ENCODE measurements at regions not wholly inside any gene's neighbourhood (a gene's known extent, or its start where the extent isn't known, plus 50 kb on each side); places are given as distances from the start of the nearest gene placed in this dataset.
"Not testable (repeated sequence)": the region's sequence is repeated elsewhere in the genome, so short reads cannot be mapped to it uniquely, and the experiment has no call there.

DNA sequence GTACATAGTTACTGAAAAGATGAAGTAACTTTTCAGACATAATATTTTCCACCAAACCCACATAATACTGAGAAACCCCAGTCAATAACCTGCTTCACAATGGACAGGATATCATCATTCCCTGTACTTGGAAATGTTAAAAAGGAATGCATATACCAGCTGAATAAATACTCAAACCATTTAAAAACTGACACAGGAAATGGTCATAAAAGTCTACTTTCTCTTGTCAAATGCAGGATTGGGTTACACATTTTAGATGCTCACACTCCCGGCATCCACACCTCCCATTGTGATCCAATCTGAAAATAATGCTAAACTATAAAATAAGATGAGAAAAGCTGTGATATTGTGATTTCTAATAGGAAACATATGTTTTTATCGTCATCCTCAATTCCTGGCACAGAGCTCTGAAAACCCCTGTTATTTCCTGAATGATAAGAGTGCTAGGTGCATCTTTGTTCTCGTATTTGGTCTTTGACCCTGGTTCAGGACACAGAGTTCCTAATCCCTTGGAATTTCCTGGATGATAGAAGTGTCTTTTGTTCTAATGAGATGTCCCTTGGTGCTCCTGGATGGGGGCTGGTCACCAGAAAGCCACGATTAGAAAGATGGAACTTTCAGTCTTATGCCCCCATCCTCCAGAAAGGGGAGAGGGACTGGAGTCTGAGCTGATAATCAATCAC is 821.3 kb downstream of the TRIML1 start:
- TF ChIP-seq, protein P1, sequence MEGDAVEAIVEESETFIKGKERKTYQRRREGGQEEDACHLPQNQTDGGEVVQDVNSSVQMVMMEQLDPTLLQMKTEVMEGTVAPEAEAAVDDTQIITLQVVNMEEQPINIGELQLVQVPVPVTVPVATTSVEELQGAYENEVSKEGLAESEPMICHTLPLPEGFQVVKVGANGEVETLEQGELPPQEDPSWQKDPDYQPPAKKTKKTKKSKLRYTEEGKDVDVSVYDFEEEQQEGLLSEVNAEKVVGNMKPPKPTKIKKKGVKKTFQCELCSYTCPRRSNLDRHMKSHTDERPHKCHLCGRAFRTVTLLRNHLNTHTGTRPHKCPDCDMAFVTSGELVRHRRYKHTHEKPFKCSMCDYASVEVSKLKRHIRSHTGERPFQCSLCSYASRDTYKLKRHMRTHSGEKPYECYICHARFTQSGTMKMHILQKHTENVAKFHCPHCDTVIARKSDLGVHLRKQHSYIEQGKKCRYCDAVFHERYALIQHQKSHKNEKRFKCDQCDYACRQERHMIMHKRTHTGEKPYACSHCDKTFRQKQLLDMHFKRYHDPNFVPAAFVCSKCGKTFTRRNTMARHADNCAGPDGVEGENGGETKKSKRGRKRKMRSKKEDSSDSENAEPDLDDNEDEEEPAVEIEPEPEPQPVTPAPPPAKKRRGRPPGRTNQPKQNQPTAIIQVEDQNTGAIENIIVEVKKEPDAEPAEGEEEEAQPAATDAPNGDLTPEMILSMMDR (conservative IDR thresholded peaks at IDR 0.05) = no peak

DNA sequence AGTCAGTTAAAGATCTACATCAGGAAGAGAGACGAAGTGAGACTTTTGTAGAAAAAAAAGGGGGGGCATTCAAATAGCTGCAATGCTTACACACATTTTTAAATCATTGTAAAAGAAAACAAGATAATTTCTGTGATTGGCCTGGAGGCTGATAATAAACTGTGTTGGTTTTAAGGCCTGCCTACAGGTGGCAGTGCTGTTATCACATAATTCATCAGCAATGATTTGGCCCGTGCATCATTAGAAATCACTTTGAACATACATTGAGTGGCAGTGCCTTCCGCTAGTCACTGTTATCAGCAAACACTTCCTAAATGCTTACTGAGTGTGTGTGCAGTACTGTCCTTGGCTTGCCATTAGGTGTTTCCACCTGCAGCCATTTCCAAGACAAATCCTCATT is 831.9 kb downstream of the TRIML1 start:
- H3K27ac ChIP-seq = no peak overlapping the region
- TF ChIP-seq, protein P1 (conservative IDR thresholded peaks at IDR 0.05) = peak; percentile 72

More for the DNA sequence above, 821.3 kb downstream of the TRIML1 start:
- H3K27ac ChIP-seq = no peak overlapping the region

DNA sequence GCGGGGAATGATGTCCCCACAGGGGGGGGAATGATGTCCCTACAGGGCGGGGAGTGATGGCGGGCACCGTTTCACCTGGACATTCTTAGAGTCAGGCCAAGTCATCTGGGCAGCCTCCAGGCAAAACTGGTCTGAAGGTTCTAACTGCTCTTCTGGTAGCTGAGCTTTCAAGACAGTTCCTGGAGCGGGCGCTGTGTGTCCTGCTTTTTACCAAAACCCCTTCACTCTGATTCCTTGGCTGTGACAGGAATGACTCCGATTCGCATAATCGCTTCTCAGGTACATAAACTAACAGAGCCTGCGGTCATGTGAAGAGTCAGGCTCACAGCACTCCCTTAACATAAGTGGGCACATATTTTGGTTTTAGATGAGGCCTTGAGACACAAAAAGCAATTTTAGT is 836.0 kb downstream of the TRIML1 start:
- no peak overlapping the region for H3K27ac ChIP-seq
- TF ChIP-seq, protein P1 (conservative IDR thresholded peaks at IDR 0.05) = no peak

DNA sequence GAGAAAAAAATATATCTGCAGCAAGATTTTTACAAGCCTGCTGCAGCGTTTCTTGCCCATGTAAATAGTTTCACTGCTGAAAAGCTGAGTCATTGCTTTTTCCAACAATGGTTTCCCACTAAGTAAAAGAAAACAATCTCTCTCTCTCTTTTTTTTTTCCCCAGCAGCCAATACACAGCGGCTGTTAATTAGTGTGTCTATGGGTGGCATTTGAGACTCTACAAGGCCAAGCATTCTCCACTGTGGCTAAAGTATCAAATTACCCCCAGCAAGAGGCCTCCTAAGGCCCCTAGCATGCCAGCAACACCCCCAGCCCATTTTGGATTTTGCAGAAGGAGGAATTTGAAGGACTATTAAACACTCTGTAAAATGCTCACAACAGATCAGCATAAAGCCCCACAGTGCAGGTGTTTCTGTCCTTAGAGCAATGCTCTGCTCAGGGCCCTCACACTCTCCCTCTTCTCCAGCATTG is 837.4 kb downstream of the TRIML1 start:
- peak overlapping the region; percentile 50; the same call in 1 of the 2 replicates for H3K27ac ChIP-seq
- TF ChIP-seq, protein P1 (conservative IDR thresholded peaks at IDR 0.05) = no peak

DNA sequence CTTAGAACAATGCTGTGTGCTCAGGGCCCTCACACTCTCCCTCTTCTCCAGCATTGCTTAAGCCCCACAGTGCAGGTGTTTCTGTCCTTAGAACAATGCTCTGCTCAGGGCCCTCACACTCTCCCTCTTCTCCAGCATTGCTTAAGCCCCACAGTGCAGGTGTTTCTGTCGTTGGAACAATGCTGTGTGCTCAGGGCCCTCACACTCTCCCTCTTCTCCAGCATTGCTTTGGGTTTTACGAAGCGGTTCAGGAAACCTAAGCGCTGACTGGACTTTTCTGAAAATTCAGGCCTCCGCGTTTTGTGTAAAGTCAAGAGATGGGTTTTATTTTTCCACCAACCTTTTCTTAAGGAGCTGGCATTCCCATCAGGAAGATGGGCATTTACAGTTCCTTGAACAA is 838.0 kb downstream of the TRIML1 start:
- not testable (repeated sequence) for H3K27ac ChIP-seq

DNA sequence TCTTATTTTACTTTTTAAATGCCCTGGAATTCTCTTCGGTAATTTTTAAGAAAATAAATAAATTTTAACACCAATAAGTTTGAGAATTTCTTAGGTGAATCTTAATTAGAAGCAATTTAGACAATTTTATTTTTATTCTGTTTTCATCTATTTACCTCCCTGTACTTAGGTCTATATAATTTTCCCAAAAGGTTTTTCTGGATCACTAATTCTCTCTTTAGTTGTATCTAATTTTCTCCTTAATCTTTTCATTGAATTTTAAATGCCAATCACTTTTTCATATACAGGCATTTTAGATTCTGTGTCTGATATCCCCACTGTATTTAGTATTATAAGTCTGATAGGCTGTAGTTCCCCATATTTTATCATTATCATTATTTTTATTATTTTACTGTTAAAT is 845.3 kb downstream of the TRIML1 start:
- no peak overlapping the region for H3K27ac ChIP-seq
- TF ChIP-seq, protein P1 (conservative IDR thresholded peaks at IDR 0.05) = no peak

DNA sequence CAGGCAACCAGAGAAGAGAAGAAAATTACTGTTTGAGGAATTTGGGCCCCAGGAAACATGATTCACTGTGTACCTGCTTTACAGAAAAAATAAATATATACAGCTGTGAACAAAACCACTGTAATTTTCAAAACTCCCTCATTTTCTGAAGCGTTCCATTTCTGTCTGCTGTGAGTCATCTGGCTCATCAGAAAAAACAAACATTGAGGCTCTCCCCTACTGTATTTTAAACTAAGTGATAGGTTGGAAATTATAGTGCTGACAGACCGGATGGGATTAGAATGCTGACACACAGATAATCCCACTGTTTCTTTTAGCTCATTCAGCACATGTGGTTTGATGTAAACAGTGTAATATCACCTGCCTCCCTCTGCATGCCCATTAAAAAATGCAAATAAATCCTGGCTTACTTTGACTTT is 847.0 kb downstream of the TRIML1 start:
- TF ChIP-seq, protein P1 (conservative IDR thresholded peaks at IDR 0.05) = no peak
- H3K27ac ChIP-seq = no peak overlapping the region

DNA sequence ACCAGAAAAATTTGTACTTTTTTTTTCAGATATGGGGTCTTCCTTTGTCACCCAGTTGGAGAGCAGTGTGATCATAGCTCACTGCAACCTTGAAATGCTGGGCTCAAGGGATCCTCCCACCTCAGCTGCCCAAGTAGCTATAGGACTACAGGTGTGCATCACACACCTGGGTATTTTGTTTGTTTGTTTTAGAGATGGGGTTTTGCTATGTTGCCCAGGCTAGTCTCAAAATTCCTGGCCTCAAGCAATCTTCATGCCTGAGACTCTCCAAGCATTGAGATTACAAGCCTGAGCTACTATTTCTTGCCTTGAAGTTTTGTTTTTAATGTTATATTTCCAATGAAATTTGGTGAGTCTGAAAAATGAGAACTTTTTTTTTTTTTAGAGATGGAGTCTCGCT is 847.8 kb downstream of the TRIML1 start:
- H3K27ac ChIP-seq = no peak overlapping the region
- TF ChIP-seq, protein P1 (conservative IDR thresholded peaks at IDR 0.05) = no peak

Measured in VCaP (cell line).